Heart left ventricle (tissue), 16 donors: ENCODE measurements at regions not wholly inside any gene's neighbourhood (a gene's known extent, or its start where the extent isn't known, plus 50 kb on each side); places are given as distances from the start of the nearest gene placed in this dataset.

Source experiments
- ATAC-seq, 4 donors: fragments of 200-7000 bp; cut with Tn5 transposase; one replicate each; pipeline ENCODE4 v1.9.1; 2020 to 2022; ENCODE audit warnings: moderate library complexity in 4 of 4, mild to moderate bottlenecking in 3 of 4, moderate number of reproducible peaks in 1 of 4
- DNase-seq, 5 donors: peaks; one replicate each; pipeline ENCODE4 v3.0.0-alpha.2; 2020
- H3K27ac ChIP-seq, 12 donors: fragments of 200-600 bp; sonication (generic) in 4 of 12; one replicate each; pipeline versions ENCODE4 v1.5.0 to v1.8.0; 2016 to 2022; ENCODE audit warnings: mild to moderate bottlenecking in 2 of 12
- H3K27me3 ChIP-seq, 9 donors: fragments of 200-600 bp; sonication (generic) in 2 of 9; one replicate each; pipeline versions ENCODE4 v1.5.1 to v1.8.0; 2016 to 2022; ENCODE audit warnings: mild to moderate bottlenecking in 3 of 9
- H3K36me3 ChIP-seq, 9 donors: fragments of 200-600 bp; sonication (generic) in 2 of 9; one replicate each; pipeline versions ENCODE4 v1.5.0 to v1.8.0; 2018 to 2022; ENCODE audit warnings: mild to moderate bottlenecking in 2 of 9
- H3K4me1 ChIP-seq, 12 donors: fragments of 200-600 bp; sonication (generic) in 4 of 12; one replicate each; pipeline versions ENCODE4 v1.5.0 to v1.8.0; 2016 to 2022; ENCODE audit warnings: mild to moderate bottlenecking in 3 of 12
- H3K4me3 ChIP-seq, 12 donors: fragments of 200-600 bp; sonication (generic) in 4 of 12; one replicate each; pipeline versions ENCODE4 v1.5.0 to v1.8.0; 2017 to 2022; ENCODE audit warnings: mild to moderate bottlenecking in 9 of 12, moderate library complexity in 4 of 12
- H3K9me3 ChIP-seq, 12 donors: fragments of 200-600 bp; sonication (generic) in 4 of 12; one replicate each; pipeline versions ENCODE4 v1.5.0 to v1.8.0; 2016 to 2022; ENCODE audit warnings: mild to moderate bottlenecking in 1 of 12
- POLR2A ChIP-seq, 2 donors: fragments of 450-650 bp; IDR thresholded peaks; one replicate each; pipeline ENCODE4 v1.6.1; 2017; ENCODE audit warnings: antibody characterized with exemption in 2 of 2, mild to moderate bottlenecking in 2 of 2, moderate library complexity in 2 of 2
- WGBS, 4 donors: extraction: QIAGEN DNeasy Blood & Tissue Kit in 2 of 4; methylation state at CpG; one replicate each; pipeline versions ENCODE4 v1.1.5 to v1.1.7; 2013 to 2018; 5-methylcytosine and 5-hydroxymethylcytosine counted together
- intact Hi-C, 10 donors: fragments of 100-400 bp; cut with DNase I; formaldehyde crosslinking; loops; one replicate each; pipeline versions ENCODE4 v1.11.1 to v1.14.2; 2022
- TF ChIP-seq, protein P1 (sequence below), 12 donors: fragments of 200-600 bp; sonication (generic) in 4 of 12; IDR thresholded peaks; one replicate each; pipeline versions ENCODE4 v1.5.0 to v1.8.0; 2018 to 2022; ENCODE audit warnings: antibody characterized with exemption in 12 of 12, mild to moderate bottlenecking in 5 of 12
- donor health status: ischemic (EF 13 %, LVEDD 7.1; RV severe dilation, severe dysfunction).
- donor health status: healthy with polysubstance abuse.
- donor health status: DM: no; HTN: yes; CAD: no.
- donor health status: DM: no; HTN: no; CAD: no.
- donor health status: ischemic (EF 25% LVEDD 6.9; RV normal size, moderate dysfunction).
- donor health status: ischemic (EF 25% LVEDD 5.7; RV mildly dilated, moderate dysfunction).
- donor health status: healthy.
- donor health status: DM: yes; HTN: yes; CAD: no.
- donor health status: ischemic (EF 35%, LVEDD 5.7; RV mildly dilated, moderate dysfunction).
- donor health status: nonischemic (EF 11% LVEDD 7.7; RV severe dilation, severe dysfunction).
- donor health status: DM: yes; HTN: yes; CAD: no.
- donor health status: PGD.
- donor health status: ischemic (EF 29% LVEDD 5.4; RV normal size, mild dysfunction).
- donor health status: nonischemic (EF 23%, LVEDD 6.1; RV moderate dilation, normal function).

DNA sequence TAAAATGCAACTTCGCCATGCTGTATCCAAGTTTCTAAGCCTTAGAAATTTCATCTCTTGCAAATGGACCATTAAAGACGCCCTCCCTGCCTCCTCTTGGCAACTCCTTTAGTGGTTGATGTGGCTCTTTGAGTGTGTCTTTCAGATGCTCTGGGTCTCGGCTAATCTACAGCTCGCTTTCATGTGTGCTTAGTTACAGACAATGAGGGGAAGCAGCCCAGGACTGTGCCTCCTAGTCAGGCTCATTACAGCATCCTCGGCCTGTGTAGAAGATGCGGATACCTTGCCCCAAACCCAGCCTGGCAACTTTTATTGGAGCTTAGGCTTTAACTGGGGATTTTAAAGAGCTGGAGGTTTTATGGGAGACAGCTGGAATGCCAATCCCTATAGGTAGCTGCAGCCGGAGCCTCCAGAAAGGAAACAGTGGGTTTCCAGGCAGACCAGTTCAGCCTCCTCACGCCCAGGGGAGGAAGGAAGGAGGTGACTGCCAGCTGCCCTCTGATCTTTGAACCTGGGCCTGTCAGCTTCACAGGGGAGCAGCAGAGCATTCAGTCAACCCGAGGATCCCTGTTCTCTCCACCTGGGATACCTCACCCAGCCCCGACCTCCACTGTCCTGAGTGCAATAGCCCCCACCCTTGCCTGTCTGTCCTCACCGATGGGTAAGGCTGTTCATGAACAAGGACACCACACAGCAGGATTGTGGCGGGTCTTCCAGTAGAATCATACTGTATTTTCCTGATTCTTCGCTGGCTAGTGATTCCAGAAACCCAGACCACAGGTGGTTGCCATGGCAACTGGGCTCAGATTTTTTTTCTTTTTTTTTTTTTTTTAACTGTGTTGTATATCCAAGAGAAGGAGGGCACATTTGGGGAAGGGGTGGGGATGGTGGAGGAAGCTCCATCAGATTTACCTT, 638.5 kb downstream of the MED13L start:
- intact Hi-C loops, result loop anchor here in 3 of 10 donors (10.0 kb wide), 3 partner anchors 106 to 974 kb away; no protein-coding TSS in a partner anchor
- no peak overlapping the region for H3K27ac ChIP-seq
- H3K9me3 ChIP-seq, result no peaks in the 10 kb centered on the region
- 56 to 63% (median 60%) methylated on average over 13 of the region's 13 CpGs for WGBS, 4 donors
- H3K36me3 ChIP-seq, result no peaks in the 10 kb centered on the region
- peaks cover 0 to 8% (median 0%) of the 10 kb centered on the region in 9 donors for H3K27me3 ChIP-seq
- H3K4me3 ChIP-seq, result no peak overlapping the region
- ATAC-seq, result peak in 1 of 4 donors; percentile 24
- no peak for DNase-seq
- peaks cover 0 to 8% (median 0%) of the 10 kb centered on the region in 12 donors for H3K4me1 ChIP-seq
- TF ChIP-seq, protein P1, sequence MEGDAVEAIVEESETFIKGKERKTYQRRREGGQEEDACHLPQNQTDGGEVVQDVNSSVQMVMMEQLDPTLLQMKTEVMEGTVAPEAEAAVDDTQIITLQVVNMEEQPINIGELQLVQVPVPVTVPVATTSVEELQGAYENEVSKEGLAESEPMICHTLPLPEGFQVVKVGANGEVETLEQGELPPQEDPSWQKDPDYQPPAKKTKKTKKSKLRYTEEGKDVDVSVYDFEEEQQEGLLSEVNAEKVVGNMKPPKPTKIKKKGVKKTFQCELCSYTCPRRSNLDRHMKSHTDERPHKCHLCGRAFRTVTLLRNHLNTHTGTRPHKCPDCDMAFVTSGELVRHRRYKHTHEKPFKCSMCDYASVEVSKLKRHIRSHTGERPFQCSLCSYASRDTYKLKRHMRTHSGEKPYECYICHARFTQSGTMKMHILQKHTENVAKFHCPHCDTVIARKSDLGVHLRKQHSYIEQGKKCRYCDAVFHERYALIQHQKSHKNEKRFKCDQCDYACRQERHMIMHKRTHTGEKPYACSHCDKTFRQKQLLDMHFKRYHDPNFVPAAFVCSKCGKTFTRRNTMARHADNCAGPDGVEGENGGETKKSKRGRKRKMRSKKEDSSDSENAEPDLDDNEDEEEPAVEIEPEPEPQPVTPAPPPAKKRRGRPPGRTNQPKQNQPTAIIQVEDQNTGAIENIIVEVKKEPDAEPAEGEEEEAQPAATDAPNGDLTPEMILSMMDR (IDR thresholded peaks at IDR 0.05), result no peak
- no peak for TF ChIP-seq POLR2A (IDR thresholded peaks at IDR 0.05)

DNA sequence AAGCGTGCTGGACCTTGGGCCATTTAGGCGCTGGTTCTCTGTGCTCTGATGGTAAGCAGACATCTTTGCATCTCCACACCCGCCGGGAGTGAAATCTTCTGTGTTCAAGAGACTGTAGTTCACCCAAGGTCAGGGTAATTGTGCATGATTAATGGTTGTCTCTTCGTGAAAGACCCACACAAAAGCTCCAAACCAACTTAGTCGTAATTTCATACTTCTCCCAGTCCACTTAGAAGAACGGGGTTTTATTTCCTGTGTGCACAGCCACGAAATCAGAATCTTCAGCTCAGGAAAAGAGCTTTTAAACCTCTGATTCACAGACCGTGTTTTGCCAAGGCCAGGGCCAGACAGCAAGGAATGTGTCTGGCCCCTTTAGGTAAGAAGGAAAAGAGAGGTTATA, 640.9 kb downstream of the MED13L start:
- peaks cover 0 to 5% (median 0%) of the 10 kb centered on the region in 9 donors for H3K27me3 ChIP-seq
- intact Hi-C loops, result loop anchor here in 3 of 10 donors (10.0 kb wide), 3 partner anchors 108 to 972 kb away; no protein-coding TSS in a partner anchor
- no peaks in the 10 kb centered on the region for H3K9me3 ChIP-seq
- H3K4me3 ChIP-seq, result no peak overlapping the region
- no peak for DNase-seq
- H3K4me1 ChIP-seq, result peaks cover 0 to 8% (median 0%) of the 10 kb centered on the region in 12 donors
- H3K36me3 ChIP-seq, result no peaks in the 10 kb centered on the region
- H3K27ac ChIP-seq, result no peak overlapping the region
- no peak for ATAC-seq
- TF ChIP-seq, protein P1 (IDR thresholded peaks at IDR 0.05), result no peak
- no peak for TF ChIP-seq POLR2A (IDR thresholded peaks at IDR 0.05)
- 65 to 78% (median 73%) methylated on average over 9 of the region's 9 CpGs for WGBS, 4 donors

DNA sequence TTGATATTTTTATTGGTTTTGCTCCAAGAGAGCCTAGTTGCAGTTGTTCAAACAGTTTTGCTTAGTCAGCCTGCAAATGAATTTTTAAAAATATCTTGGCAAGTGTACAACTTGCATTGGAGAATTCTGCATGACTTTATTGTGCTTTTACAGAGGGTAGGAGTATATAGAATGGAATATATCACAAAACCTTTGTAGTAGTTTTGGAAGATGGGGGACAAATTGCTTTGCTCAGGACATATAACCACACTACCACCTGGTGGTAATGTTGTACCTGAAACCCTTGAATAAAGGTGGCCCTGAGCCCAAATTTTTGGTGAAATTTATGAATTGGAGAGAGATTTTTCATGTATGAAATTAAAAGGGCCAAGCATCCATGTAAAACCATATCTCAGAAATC, 645.2 kb downstream of the MED13L start:
- intact Hi-C loops, result loop anchor here in 9 of 10 donors (1.0 to 10.0 kb wide), 9 partner anchors 112 to 968 kb away; partner anchors contain the start of gene TBX3 (in 1 of the 9)

More for the DNA sequence above, 645.2 kb downstream of the MED13L start:
- TF ChIP-seq, protein P1 (IDR thresholded peaks at IDR 0.05), result peak in 11 of 12 donors; percentile 12 to 56 (median 36)
- TF ChIP-seq POLR2A (IDR thresholded peaks at IDR 0.05), result no peak
- H3K4me3 ChIP-seq, result no peak overlapping the region
- H3K4me1 ChIP-seq, result no peaks in the 10 kb centered on the region
- no peaks in the 10 kb centered on the region for H3K36me3 ChIP-seq
- no peaks in the 10 kb centered on the region for H3K27me3 ChIP-seq
- peaks cover 0 to 8% (median 0%) of the 10 kb centered on the region in 12 donors for H3K9me3 ChIP-seq
- DNase-seq (no peak), ATAC-seq (no peak)
- no peak overlapping the region for H3K27ac ChIP-seq
